NB4 (cell line): ENCODE measurements at regions not wholly inside any gene's neighbourhood (a gene's known extent, or its start where the extent isn't known, plus 50 kb on each side); places are given as distances from the start of the nearest gene placed in this dataset.

Experiments used
- CTCF ChIP-seq: IDR thresholded peaks from one replicate; pipeline ENCODE4 v1.5.1; 2012; ENCODE audit warnings: low read depth, low read length
- MAX ChIP-seq: IDR thresholded peaks from 2 replicates; pipeline ENCODE4 v1.6.1; 2011; ENCODE audit warnings: low read depth, low read length
- MYC ChIP-seq: IDR thresholded peaks from 2 replicates; pipeline ENCODE4 v1.6.1; 2011; ENCODE audit warnings: low read depth, low read length
- POLR2A ChIP-seq: IDR thresholded peaks from 2 replicates; pipeline ENCODE4 v1.6.1; 2011; ENCODE audit warnings: mild to moderate bottlenecking; ENCODE audit not compliant: insufficient read length; ENCODE audit errors: extremely low read depth

GRCh38 chrX:66399273-66399672, 235.2 kb downstream of the HEPH start:
- TF ChIP-seq CTCF (no peak), MAX (no peak), POLR2A (no peak), MYC (no peak)
